A673 (cell line): ENCODE measurements at regions not wholly inside any gene's neighbourhood (a gene's known extent, or its start where the extent isn't known, plus 50 kb on each side); places are given as distances from the start of the nearest gene placed in this dataset.

Source experiments
- BruUV-seq: library from RNA; stranded (reverse); fragments of 400-500 nt; replicated peaks from 2 replicates; lab custom pipeline; 2021; lab: Mats Ljungman, UMichigan
- CTCF ChIA-PET: fragments of 300-600 bp; sonication (Branson Sonifier 250); formaldehyde crosslinking; loops from one replicate; lab custom pipeline; 2022; ENCODE audit warnings: antibody characterized with exemption; lab: Charles Lee
- POLR2A ChIA-PET: fragments of 300-600 bp; sonication (Branson Sonifier 250); formaldehyde crosslinking; loops from one replicate; lab custom pipeline; 2022; ENCODE audit warnings: antibody characterized with exemption; ENCODE audit not compliant: low non-redundant PET; lab: Charles Lee
- DNase-seq: peaks from one replicate; pipeline ENCODE4 v3.0.0-alpha.2; 2015; ENCODE audit warnings: low spot score
- H3K27ac ChIP-seq: fragments of 200-600 bp; sonication (generic); 2 replicates; pipeline ENCODE4 v1.5.1; 2016; ENCODE audit warnings: mixed run types, low read depth, mild to moderate bottlenecking, mixed read lengths, antibody characterized with exemption, low read length; ENCODE audit not compliant: poor library complexity, severe bottlenecking
- H3K27me3 ChIP-seq: fragments of 200-600 bp; sonication (generic); replicated peaks from 2 replicates; pipeline ENCODE4 v1.6.1; 2017; ENCODE audit warnings: mixed run types, low read depth, mild to moderate bottlenecking, mixed read lengths, antibody characterized with exemption, low read length; ENCODE audit not compliant: insufficient read depth, poor library complexity
- H3K36me3 ChIP-seq: fragments of 200-600 bp; sonication (generic); 2 replicates; pipeline ENCODE4 v1.6.1; 2016; ENCODE audit warnings: mixed run types, mild to moderate bottlenecking, mixed read lengths, antibody characterized with exemption, low read length; ENCODE audit not compliant: insufficient read depth, poor library complexity, severe bottlenecking
- H3K4me1 ChIP-seq: fragments of 200-600 bp; sonication (generic); 2 replicates; pipeline ENCODE4 v1.6.1; 2017; ENCODE audit warnings: mixed run types, mild to moderate bottlenecking, mixed read lengths, antibody characterized with exemption, low read length; ENCODE audit not compliant: insufficient read depth, poor library complexity, severe bottlenecking
- H3K4me3 ChIP-seq: fragments of 200-600 bp; sonication (generic); 2 replicates; pipeline ENCODE4 v1.5.1; 2016; ENCODE audit warnings: low read depth, mixed run types, mild to moderate bottlenecking, mixed read lengths, low read length; ENCODE audit not compliant: poor library complexity, severe bottlenecking
- H3K9me3 ChIP-seq: fragments of 200-600 bp; sonication (generic); 2 replicates; pipeline ENCODE4 v1.6.1; 2016; ENCODE audit warnings: mixed run types, low read depth, mild to moderate bottlenecking, mixed read lengths, antibody characterized with exemption, low read length; ENCODE audit not compliant: poor library complexity, severe bottlenecking
- EZH2 ChIP-seq: fragments of 200-600 bp; sonication (generic); IDR thresholded peaks from 2 replicates; pipeline ENCODE4 v1.6.1; 2017; ENCODE audit warnings: borderline replicate concordance, low read depth, mild to moderate bottlenecking, mixed read lengths, antibody characterized with exemption, low read length; ENCODE audit not compliant: poor library complexity, severe bottlenecking
- intact Hi-C: fragments of 100-400 bp; cut with micrococcal nuclease; formaldehyde crosslinking; loops from one replicate; pipeline ENCODE4 v1.10.0; 2022; ENCODE audit not compliant: unreplicated experiment
- TF ChIP-seq, protein P1 (sequence below): fragments of 300-800, 200-600 bp; sonication (generic); conservative IDR thresholded peaks from 2 replicates; pipeline ENCODE4 v1.5.1; 2017; ENCODE audit warnings: low read depth, mild to moderate bottlenecking, antibody characterized with exemption, low read length, moderate library complexity, mixed read lengths

DNA sequence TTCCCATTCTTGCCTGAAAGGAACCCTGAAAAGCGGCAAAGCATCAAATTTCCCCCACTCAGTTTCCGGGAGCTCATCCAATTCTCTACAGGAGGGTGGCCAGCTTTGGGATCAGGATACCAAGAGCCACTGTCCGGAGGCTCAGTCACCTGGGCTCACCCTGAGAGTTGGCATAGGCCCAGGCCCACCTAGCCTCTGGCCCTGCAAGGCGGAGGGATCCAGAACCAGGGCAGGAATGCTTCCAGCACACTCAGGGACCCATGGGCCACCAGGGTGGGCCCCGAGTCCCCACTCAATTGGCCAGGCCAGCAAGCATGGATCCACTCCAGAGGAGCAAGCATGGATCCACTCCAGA, 432.9 kb upstream of the MYT1L start:
- no peaks in the 10 kb centered on the region for H3K36me3 ChIP-seq
- no peak for TF ChIP-seq EZH2
- TF ChIP-seq, protein P1, sequence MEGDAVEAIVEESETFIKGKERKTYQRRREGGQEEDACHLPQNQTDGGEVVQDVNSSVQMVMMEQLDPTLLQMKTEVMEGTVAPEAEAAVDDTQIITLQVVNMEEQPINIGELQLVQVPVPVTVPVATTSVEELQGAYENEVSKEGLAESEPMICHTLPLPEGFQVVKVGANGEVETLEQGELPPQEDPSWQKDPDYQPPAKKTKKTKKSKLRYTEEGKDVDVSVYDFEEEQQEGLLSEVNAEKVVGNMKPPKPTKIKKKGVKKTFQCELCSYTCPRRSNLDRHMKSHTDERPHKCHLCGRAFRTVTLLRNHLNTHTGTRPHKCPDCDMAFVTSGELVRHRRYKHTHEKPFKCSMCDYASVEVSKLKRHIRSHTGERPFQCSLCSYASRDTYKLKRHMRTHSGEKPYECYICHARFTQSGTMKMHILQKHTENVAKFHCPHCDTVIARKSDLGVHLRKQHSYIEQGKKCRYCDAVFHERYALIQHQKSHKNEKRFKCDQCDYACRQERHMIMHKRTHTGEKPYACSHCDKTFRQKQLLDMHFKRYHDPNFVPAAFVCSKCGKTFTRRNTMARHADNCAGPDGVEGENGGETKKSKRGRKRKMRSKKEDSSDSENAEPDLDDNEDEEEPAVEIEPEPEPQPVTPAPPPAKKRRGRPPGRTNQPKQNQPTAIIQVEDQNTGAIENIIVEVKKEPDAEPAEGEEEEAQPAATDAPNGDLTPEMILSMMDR, result no peak
- DNase-seq, result no peak
- BruUV-seq, result no TSS peak
- no peaks in the 10 kb centered on the region for H3K27me3 ChIP-seq
- no peaks in the 10 kb centered on the region for H3K4me1 ChIP-seq
- POLR2A ChIA-PET, result no interaction called here
- intact Hi-C loops, result no loop called here
- no peaks in the 10 kb centered on the region for H3K9me3 ChIP-seq
- no peak overlapping the region for H3K27ac ChIP-seq
- CTCF ChIA-PET, result no interaction called here
- no peak overlapping the region for H3K4me3 ChIP-seq

DNA sequence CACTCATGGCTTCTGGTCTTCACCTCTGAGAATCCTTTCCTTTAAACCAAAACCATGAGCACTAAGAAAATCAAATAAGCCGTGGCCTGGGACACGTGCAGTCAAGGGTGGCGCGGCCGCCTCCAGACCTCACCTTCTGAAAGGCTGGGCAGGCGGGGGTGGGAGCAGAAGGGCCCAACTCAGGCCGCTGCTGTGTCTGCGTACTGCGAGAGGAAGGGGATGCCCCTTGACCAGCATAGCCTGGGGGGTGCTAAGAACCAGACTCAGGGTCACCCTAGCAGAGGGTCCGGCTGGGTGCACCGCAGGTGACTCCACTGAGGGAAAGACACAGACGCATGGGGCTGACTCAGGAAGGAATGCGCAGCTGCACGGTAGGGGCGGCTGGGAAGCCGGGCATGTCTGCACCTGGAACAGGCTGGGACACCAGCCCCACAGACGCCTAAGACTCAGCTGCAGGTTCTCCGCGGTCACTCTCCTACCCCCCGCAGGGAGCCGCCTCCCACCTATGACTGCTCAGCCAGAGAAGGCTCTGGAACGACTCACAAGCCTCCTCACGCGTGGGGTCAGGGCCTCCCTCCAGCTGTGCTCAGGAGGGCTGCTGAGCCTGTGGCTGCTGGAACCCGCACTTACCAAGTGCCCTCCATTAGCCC, 432.4 kb upstream of the MYT1L start:
- intact Hi-C loops, result no loop called here

DNA sequence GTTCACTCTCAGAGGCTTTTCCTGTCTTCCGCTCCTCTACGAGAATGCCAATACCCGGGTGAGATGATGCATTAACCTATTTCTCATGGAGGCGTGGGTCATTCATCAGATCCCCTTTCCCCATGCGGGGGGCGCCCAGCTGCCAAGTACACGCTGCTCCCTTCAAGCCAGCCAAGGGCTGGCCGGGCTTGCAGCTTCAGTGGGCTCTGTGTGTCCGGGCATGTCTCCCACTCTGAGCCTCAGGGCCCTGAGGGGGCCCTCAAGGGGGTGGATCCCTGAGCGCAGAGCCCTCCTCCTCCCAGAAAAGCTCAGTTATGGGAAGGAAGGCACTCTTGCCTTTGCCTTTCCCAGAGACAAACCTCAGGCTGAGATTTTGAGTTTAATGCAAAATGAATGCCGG, 431.8 kb upstream of the MYT1L start:
- no TSS peak for BruUV-seq
- no peaks in the 10 kb centered on the region for H3K9me3 ChIP-seq
- no peak overlapping the region for H3K27ac ChIP-seq
- H3K4me1 ChIP-seq, result no peaks in the 10 kb centered on the region
- H3K4me3 ChIP-seq, result no peak overlapping the region
- POLR2A ChIA-PET, result no interaction called here
- DNase-seq, result no peak
- CTCF ChIA-PET, result no interaction called here
- intact Hi-C loops, result no loop called here
- TF ChIP-seq, protein P1, result no peak
- no peak for TF ChIP-seq EZH2
- no peaks in the 10 kb centered on the region for H3K36me3 ChIP-seq
- H3K27me3 ChIP-seq, result no peaks in the 10 kb centered on the region

More for the DNA sequence above, 432.4 kb upstream of the MYT1L start:
- H3K27ac ChIP-seq, result no peak overlapping the region
- no peak overlapping the region for H3K4me3 ChIP-seq
- no peaks in the 10 kb centered on the region for H3K9me3 ChIP-seq
- no peaks in the 10 kb centered on the region for H3K36me3 ChIP-seq
- CTCF ChIA-PET, result no interaction called here
- no peaks in the 10 kb centered on the region for H3K27me3 ChIP-seq
- no peaks in the 10 kb centered on the region for H3K4me1 ChIP-seq
- TF ChIP-seq, protein P1, result no peak
- TF ChIP-seq EZH2, result no peak
- BruUV-seq, result no TSS peak
- no peak for DNase-seq
- POLR2A ChIA-PET, result no interaction called here
